ENCODE measurements at regions not wholly inside any gene's neighbourhood (a gene's known extent, or its start where the extent isn't known, plus 50 kb on each side); places are given as distances from the start of the nearest gene placed in this dataset.

- H3K27ac Mint-ChIP-seq (ENCODE audit: unreplicated experiment) = no peak overlapping the region
Observed at GRCh38 chr4:24330172-24330571, 254.2 kb downstream of the DHX15 start.

DNA sequence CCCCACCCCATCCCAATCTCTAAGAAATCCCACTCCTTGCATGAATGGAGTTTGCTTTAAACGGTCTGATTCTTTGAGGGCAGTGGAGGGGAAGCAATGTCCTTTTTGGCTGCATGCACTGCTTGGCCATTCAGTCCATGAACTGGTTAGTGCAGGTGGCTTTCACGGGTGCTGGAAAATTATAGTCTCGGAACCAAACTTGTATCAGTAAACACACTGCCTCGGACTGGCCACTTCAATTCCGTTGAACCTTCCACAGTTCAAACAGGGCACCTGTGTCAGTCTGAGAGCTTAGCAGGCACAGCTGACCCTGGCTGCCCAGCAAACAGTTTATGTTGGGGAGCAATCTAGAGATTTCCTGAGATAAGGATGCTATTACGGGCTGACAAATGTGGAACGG lies 255.6 kb downstream of the DHX15 start:
- H3K4me1 Mint-ChIP-seq (ENCODE audit: unreplicated experiment) = peaks cover 3% of the 10 kb centered on the region
- H3K27ac Mint-ChIP-seq (ENCODE audit: unreplicated experiment) = no peak overlapping the region
- H3K36me3 Mint-ChIP-seq (ENCODE audit: low read depth, unreplicated experiment) = no peaks in the 10 kb centered on the region
- H3K27me3 Mint-ChIP-seq (ENCODE audit: unreplicated experiment) = peaks cover 3% of the 10 kb centered on the region
- no peak for DNase-seq (ENCODE audit: low spot score)
- TF ChIP-seq CTCF (IDR thresholded peaks at IDR 0.05; ENCODE audit: unreplicated experiment) = no peak
- H3K9me3 Mint-ChIP-seq (ENCODE audit: unreplicated experiment) = no peaks in the 10 kb centered on the region
- no peak overlapping the region for H3K4me3 Mint-ChIP-seq (ENCODE audit: unreplicated experiment)

More at GRCh38 chr4:24330172-24330571, 254.2 kb downstream of the DHX15 start:
- Mint-ChIP-seq H3K27me3 (ENCODE audit: unreplicated experiment) (peaks cover 3% of the 10 kb centered on the region), H3K4me3 (ENCODE audit: unreplicated experiment) (no peak overlapping the region), H3K4me1 (ENCODE audit: unreplicated experiment) (peaks cover 3% of the 10 kb centered on the region), H3K9me3 (ENCODE audit: unreplicated experiment) (no peaks in the 10 kb centered on the region), H3K36me3 (ENCODE audit: low read depth, unreplicated experiment) (no peaks in the 10 kb centered on the region)
- DNase-seq (ENCODE audit: low spot score) = no peak
- TF ChIP-seq CTCF (IDR thresholded peaks at IDR 0.05; ENCODE audit: unreplicated experiment) = no peak

DNA sequence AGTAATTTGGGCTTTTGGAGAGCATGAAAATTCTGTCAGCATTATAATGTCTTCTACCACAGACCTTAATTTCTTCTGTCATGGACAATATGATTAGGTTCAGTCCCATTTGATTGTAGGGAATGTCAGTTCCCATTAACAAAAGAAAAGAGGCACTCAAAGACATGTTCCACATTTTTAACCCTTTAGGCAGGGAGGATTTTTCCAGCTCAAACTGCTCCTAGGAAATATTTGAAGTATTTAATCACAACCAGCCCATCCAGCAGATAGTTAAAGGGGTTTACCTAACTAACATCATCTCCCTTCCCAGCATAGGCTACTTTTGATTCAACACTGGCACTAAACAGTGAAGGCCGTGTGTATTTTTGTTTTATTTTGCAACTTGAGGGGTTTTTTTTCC lies 256.0 kb downstream of the DHX15 start:
- Mint-ChIP-seq H3K27ac (ENCODE audit: unreplicated experiment) (no peak overlapping the region), H3K9me3 (ENCODE audit: unreplicated experiment) (no peaks in the 10 kb centered on the region), H3K36me3 (ENCODE audit: low read depth, unreplicated experiment) (no peaks in the 10 kb centered on the region), H3K4me3 (ENCODE audit: unreplicated experiment) (no peak overlapping the region), H3K4me1 (ENCODE audit: unreplicated experiment) (peaks cover 3% of the 10 kb centered on the region), H3K27me3 (ENCODE audit: unreplicated experiment) (peaks cover 3% of the 10 kb centered on the region)
- TF ChIP-seq CTCF (IDR thresholded peaks at IDR 0.05; ENCODE audit: unreplicated experiment) = no peak
- no peak for DNase-seq (ENCODE audit: low spot score)

- H3K4me3 Mint-ChIP-seq (ENCODE audit: unreplicated experiment) = no peak overlapping the region
- no peak for TF ChIP-seq CTCF (IDR thresholded peaks at IDR 0.05; ENCODE audit: unreplicated experiment)
- no peak for DNase-seq (ENCODE audit: low spot score)
- no peak overlapping the region for H3K27ac Mint-ChIP-seq (ENCODE audit: unreplicated experiment)
- H3K36me3 Mint-ChIP-seq (ENCODE audit: low read depth, unreplicated experiment) = no peaks in the 10 kb centered on the region
- no peaks in the 10 kb centered on the region for H3K27me3 Mint-ChIP-seq (ENCODE audit: unreplicated experiment)
- H3K4me1 Mint-ChIP-seq (ENCODE audit: unreplicated experiment) = peaks cover 3% of the 10 kb centered on the region
- no peaks in the 10 kb centered on the region for H3K9me3 Mint-ChIP-seq (ENCODE audit: unreplicated experiment)
Observed at GRCh38 chr4:24322995-24323394, 261.4 kb downstream of the DHX15 start.

- TF ChIP-seq CTCF (IDR thresholded peaks at IDR 0.05; ENCODE audit: unreplicated experiment) = no peak
- Mint-ChIP-seq H3K27ac (ENCODE audit: unreplicated experiment) (no peak overlapping the region), H3K36me3 (ENCODE audit: low read depth, unreplicated experiment) (no peaks in the 10 kb centered on the region), H3K4me1 (ENCODE audit: unreplicated experiment) (peaks cover 2% of the 10 kb centered on the region), H3K9me3 (ENCODE audit: unreplicated experiment) (no peaks in the 10 kb centered on the region), H3K27me3 (ENCODE audit: unreplicated experiment) (no peaks in the 10 kb centered on the region), H3K4me3 (ENCODE audit: unreplicated experiment) (no peak overlapping the region)
- DNase-seq (ENCODE audit: low spot score) = no peak
Observed at GRCh38 chr4:24322511-24322910, 261.8 kb downstream of the DHX15 start.
